ENCODE measurements at regions not wholly inside any gene's neighbourhood (a gene's known extent, or its start where the extent isn't known, plus 50 kb on each side); places are given as distances from the start of the nearest gene placed in this dataset.

DNA sequence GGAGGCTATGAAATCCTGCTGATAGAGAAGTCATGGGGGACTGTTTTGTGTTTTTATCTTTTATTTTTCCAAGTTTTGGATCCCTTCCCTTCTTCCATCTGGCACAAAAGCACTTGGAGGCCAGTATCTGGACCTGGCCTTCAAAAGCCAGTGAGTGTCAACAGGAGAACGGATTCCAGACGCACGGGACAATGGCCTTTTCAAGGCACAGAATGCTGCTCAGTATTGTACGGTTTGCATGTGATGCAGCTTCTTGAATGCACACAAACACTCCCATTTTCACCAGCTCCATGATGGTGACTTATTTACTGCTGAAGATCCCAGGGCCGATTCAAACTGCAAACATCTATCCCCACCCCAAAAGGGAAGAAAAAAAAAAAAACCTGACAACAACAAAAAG lies 145.4 kb downstream of the CPEB2 start:
- Histone ChIP-seq H3K79me2 (ENCODE audit: insufficient read depth, low read depth, low read length) (no peaks in the 10 kb centered on the region), H3K4me3 (ENCODE audit: low read depth, low read length, poor library complexity, severe bottlenecking) (no peak overlapping the region), H3K36me3 (ENCODE audit: insufficient read depth, low read length) (no peaks in the 10 kb centered on the region), H3K4me1 (ENCODE audit: insufficient read depth, low read length, poor library complexity, severe bottlenecking) (peaks cover 7% of the 10 kb centered on the region), H3K27ac (ENCODE audit: low read depth, low read length, poor library complexity, severe bottlenecking) (no peak overlapping the region), H2AFZ (ENCODE audit: low read length) (no peak overlapping the region), H3K9me2 (ENCODE audit: insufficient read depth, low read length) (no peaks in the 10 kb centered on the region), H3K4me2 (ENCODE audit: low read length) (no peak overlapping the region), H3K9me3 (ENCODE audit: low read length) (no peaks in the 10 kb centered on the region), H4K20me1 (ENCODE audit: insufficient read depth, low read length) (no peaks in the 10 kb centered on the region)
- no peak for TF ChIP-seq CTCF (conservative IDR thresholded peaks at IDR 0.05; ENCODE audit: low read length)
- TF ChIP-seq EZH2phosphoT487 (IDR thresholded peaks at IDR 0.05; ENCODE audit: borderline replicate concordance, low read depth, low read length) = no peak
- DNase-seq (ENCODE audit: low spot score) = no peak
- intact Hi-C loops (cut with micrococcal nuclease; ENCODE audit: unreplicated experiment) = no loop called here
- BruUV-seq (replicated peaks) = no TSS peak
- POLR2A ChIA-PET = no interaction called here
- CTCF ChIA-PET (ENCODE audit: unreplicated experiment) = no interaction called here

- no peaks in the 10 kb centered on the region for H3K79me2 ChIP-seq (ENCODE audit: insufficient read depth, low read depth, low read length)
- H3K9me2 ChIP-seq (ENCODE audit: insufficient read depth, low read length) = no peaks in the 10 kb centered on the region
- H3K27ac ChIP-seq (ENCODE audit: low read depth, low read length, poor library complexity, severe bottlenecking) = no peak overlapping the region
- H3K9me3 ChIP-seq (ENCODE audit: low read length) = no peaks in the 10 kb centered on the region
- no peak for TF ChIP-seq EZH2phosphoT487 (IDR thresholded peaks at IDR 0.05; ENCODE audit: borderline replicate concordance, low read depth, low read length)
- BruUV-seq (replicated peaks) = no TSS peak
- H2AFZ ChIP-seq (ENCODE audit: low read length) = no peak overlapping the region
- no peaks in the 10 kb centered on the region for H3K36me3 ChIP-seq (ENCODE audit: insufficient read depth, low read length)
- POLR2A ChIA-PET = no interaction called here
- no peak overlapping the region for H3K4me2 ChIP-seq (ENCODE audit: low read length)
- DNase-seq (ENCODE audit: low spot score) = no peak
- peaks cover 7% of the 10 kb centered on the region for H3K4me1 ChIP-seq (ENCODE audit: insufficient read depth, low read length, poor library complexity, severe bottlenecking)
- CTCF ChIA-PET (ENCODE audit: unreplicated experiment) = no interaction called here
- H4K20me1 ChIP-seq (ENCODE audit: insufficient read depth, low read length) = no peaks in the 10 kb centered on the region
- intact Hi-C loops (cut with micrococcal nuclease; ENCODE audit: unreplicated experiment) = no loop called here
- no peak overlapping the region for H3K4me3 ChIP-seq (ENCODE audit: low read depth, low read length, poor library complexity, severe bottlenecking)
Observed at GRCh38 chr4:15148199-15148598, 145.9 kb downstream of the CPEB2 start.

GRCh38 chr4:15148691-15149090 lies 146.4 kb downstream of the CPEB2 start:
- no peaks in the 10 kb centered on the region for H3K79me2 ChIP-seq (ENCODE audit: insufficient read depth, low read depth, low read length)
- H3K4me1 ChIP-seq (ENCODE audit: insufficient read depth, low read length, poor library complexity, severe bottlenecking) = peaks cover 7% of the 10 kb centered on the region
- H3K4me3 ChIP-seq (ENCODE audit: low read depth, low read length, poor library complexity, severe bottlenecking) = no peak overlapping the region
- H3K4me2 ChIP-seq (ENCODE audit: low read length) = no peak overlapping the region
- ChIA-PET POLR2A (no interaction called here), CTCF (ENCODE audit: unreplicated experiment) (no interaction called here)
- no peak overlapping the region for H2AFZ ChIP-seq (ENCODE audit: low read length)
- no peak overlapping the region for H3K27ac ChIP-seq (ENCODE audit: low read depth, low read length, poor library complexity, severe bottlenecking)
- TF ChIP-seq CTCF (conservative IDR thresholded peaks at IDR 0.05; ENCODE audit: low read length) (no peak), EZH2phosphoT487 (IDR thresholded peaks at IDR 0.05; ENCODE audit: borderline replicate concordance, low read depth, low read length) (no peak)
- H3K36me3 ChIP-seq (ENCODE audit: insufficient read depth, low read length) = no peaks in the 10 kb centered on the region
- no peaks in the 10 kb centered on the region for H3K9me2 ChIP-seq (ENCODE audit: insufficient read depth, low read length)
- intact Hi-C loops (cut with micrococcal nuclease; ENCODE audit: unreplicated experiment) = no loop called here
- no peaks in the 10 kb centered on the region for H4K20me1 ChIP-seq (ENCODE audit: insufficient read depth, low read length)
- no peaks in the 10 kb centered on the region for H3K9me3 ChIP-seq (ENCODE audit: low read length)
- BruUV-seq (replicated peaks) = no TSS peak
- no peak for DNase-seq (ENCODE audit: low spot score)

Measured in OCI-LY7 (cell line).